ENCODE measurements at regions not wholly inside any gene's neighbourhood (a gene's known extent, or its start where the extent isn't known, plus 50 kb on each side); places are given as distances from the start of the nearest gene placed in this dataset.

DNA sequence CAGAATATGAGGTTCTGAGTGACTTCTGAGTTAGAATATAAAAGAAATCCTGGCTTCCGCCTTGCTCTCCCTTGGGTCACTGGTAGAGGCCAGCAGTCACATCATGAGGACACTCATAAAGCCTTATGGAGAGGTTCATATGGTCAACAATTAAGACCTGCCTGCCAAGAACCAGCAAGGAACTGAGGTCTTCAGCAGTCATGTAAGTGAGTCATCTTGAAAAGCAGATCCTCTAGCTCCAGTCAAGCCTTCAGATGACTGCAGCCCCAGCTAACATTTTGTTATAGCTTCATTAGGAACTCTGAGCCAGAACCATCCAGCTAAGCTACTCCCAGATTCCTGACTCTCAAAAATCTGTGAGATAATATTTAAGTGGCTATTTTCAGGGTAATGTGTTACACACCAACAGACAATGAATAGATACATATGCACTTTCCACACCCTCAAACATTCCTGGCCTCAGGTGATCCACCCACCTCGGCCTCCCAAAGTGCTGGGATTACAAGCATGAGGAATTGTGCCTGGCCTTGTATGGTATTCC lies 447.2 kb downstream of the SHQ1 start:
- TF ChIP-seq, protein P1, sequence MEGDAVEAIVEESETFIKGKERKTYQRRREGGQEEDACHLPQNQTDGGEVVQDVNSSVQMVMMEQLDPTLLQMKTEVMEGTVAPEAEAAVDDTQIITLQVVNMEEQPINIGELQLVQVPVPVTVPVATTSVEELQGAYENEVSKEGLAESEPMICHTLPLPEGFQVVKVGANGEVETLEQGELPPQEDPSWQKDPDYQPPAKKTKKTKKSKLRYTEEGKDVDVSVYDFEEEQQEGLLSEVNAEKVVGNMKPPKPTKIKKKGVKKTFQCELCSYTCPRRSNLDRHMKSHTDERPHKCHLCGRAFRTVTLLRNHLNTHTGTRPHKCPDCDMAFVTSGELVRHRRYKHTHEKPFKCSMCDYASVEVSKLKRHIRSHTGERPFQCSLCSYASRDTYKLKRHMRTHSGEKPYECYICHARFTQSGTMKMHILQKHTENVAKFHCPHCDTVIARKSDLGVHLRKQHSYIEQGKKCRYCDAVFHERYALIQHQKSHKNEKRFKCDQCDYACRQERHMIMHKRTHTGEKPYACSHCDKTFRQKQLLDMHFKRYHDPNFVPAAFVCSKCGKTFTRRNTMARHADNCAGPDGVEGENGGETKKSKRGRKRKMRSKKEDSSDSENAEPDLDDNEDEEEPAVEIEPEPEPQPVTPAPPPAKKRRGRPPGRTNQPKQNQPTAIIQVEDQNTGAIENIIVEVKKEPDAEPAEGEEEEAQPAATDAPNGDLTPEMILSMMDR (IDR thresholded peaks at IDR 0.05 in 4 of 5, conservative IDR thresholded peaks at IDR 0.05 in 1 of 5) = no peak
- no peak for TF ChIP-seq POLR2A (IDR thresholded peaks at IDR 0.05)

Data from gastrocnemius medialis (tissue), 4 donors.